ENCODE measurements at regions not wholly inside any gene's neighbourhood (a gene's known extent, or its start where the extent isn't known, plus 50 kb on each side); places are given as distances from the start of the nearest gene placed in this dataset.

- Histone ChIP-seq H3K4me1 (ENCODE audit: control insufficient read depth, insufficient read depth, low read length) (no peaks in the 10 kb centered on the region), H3K9me3 (ENCODE audit: control insufficient read depth, insufficient read depth, low read depth, low read length) (no peaks in the 10 kb centered on the region), H3K9ac (ENCODE audit: low read length) (no peak overlapping the region), H3K36me3 (ENCODE audit: control insufficient read depth, insufficient read depth, low read length) (no peaks in the 10 kb centered on the region), H3K27me3 (ENCODE audit: control insufficient read depth, insufficient read depth, low read length) (no peaks in the 10 kb centered on the region), H3K4me3 (ENCODE audit: low read depth, low read length) (no peak overlapping the region), H3K27ac (ENCODE audit: low read depth, low read length) (no peak overlapping the region)
These were observed 329.1 kb downstream of the SAMD5 start for GRCh38 chr6:147837540-147837939.

DNA sequence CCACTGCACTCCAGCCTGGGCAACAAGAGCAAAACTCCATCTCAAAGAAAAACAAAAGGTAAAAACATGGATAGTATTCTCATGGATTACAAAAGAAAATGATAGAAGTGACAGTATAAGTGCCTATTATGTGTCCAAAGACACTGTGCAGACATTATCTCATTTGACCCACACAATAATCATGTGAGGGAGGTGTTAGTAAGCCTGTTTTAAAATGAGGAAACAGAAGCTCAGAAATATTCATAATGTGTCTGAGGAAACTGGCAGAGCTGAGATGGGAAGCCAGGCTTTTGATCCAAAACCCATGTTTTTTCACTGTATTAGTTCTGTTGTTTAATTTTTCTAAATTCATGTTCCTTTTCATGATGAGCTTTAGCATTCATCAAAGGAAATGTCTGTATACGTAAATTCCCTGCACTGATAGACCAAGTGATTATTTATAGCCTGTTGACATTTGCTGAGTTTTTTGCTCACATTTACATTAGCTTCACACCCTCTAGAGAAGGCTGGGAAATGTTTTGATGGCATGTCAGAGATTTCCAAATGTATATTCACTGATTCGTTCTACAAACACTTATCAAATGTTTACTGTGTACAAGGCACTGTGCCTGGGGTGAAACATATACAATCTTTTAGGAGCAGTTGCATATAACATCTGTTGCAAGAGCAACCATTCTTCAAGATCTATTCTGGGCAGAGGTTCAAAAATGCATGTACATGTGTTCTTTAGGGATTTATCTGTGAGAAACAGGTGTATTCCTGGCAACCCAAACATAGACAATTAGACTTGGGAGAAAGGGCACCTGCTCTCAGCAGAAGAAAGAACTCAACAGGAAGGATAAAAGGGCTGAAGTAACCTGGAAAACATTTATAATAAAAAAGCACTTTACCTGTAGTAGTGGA, 331.5 kb downstream of the SAMD5 start:
- Histone ChIP-seq H3K4me3 (ENCODE audit: low read depth, low read length) (no peak overlapping the region), H3K4me1 (ENCODE audit: control insufficient read depth, insufficient read depth, low read length) (no peaks in the 10 kb centered on the region), H3K9me3 (ENCODE audit: control insufficient read depth, insufficient read depth, low read depth, low read length) (no peaks in the 10 kb centered on the region), H3K36me3 (ENCODE audit: control insufficient read depth, insufficient read depth, low read length) (no peaks in the 10 kb centered on the region), H3K9ac (ENCODE audit: low read length) (no peak overlapping the region), H3K27me3 (ENCODE audit: control insufficient read depth, insufficient read depth, low read length) (no peaks in the 10 kb centered on the region), H3K27ac (ENCODE audit: low read depth, low read length) (no peak overlapping the region)

GRCh38 chr6:147841547-147842148, 333.2 kb downstream of the SAMD5 start:
- H3K4me3 ChIP-seq (ENCODE audit: low read depth, low read length) = no peak overlapping the region
- H3K9me3 ChIP-seq (ENCODE audit: control insufficient read depth, insufficient read depth, low read depth, low read length) = no peaks in the 10 kb centered on the region
- H3K27ac ChIP-seq (ENCODE audit: low read depth, low read length) = no peak overlapping the region
- H3K4me1 ChIP-seq (ENCODE audit: control insufficient read depth, insufficient read depth, low read length) = no peaks in the 10 kb centered on the region
- H3K36me3 ChIP-seq (ENCODE audit: control insufficient read depth, insufficient read depth, low read length) = no peaks in the 10 kb centered on the region
- no peak overlapping the region for H3K9ac ChIP-seq (ENCODE audit: low read length)
- H3K27me3 ChIP-seq (ENCODE audit: control insufficient read depth, insufficient read depth, low read length) = no peaks in the 10 kb centered on the region

GRCh38 chr6:147849401-147850330, 341.2 kb downstream of the SAMD5 start:
- Histone ChIP-seq H3K27me3 (ENCODE audit: control insufficient read depth, insufficient read depth, low read length) (no peaks in the 10 kb centered on the region), H3K4me1 (ENCODE audit: control insufficient read depth, insufficient read depth, low read length) (no peaks in the 10 kb centered on the region), H3K9ac (ENCODE audit: low read length) (no peak overlapping the region), H3K27ac (ENCODE audit: low read depth, low read length) (no peak overlapping the region), H3K9me3 (ENCODE audit: control insufficient read depth, insufficient read depth, low read depth, low read length) (no peaks in the 10 kb centered on the region), H3K4me3 (ENCODE audit: low read depth, low read length) (no peak overlapping the region), H3K36me3 (ENCODE audit: control insufficient read depth, insufficient read depth, low read length) (no peaks in the 10 kb centered on the region)

GRCh38 chr6:147852772-147853171, 344.3 kb downstream of the SAMD5 start:
- H3K9ac ChIP-seq (ENCODE audit: low read length) = no peak overlapping the region
- no peak overlapping the region for H3K4me3 ChIP-seq (ENCODE audit: low read depth, low read length)
- no peaks in the 10 kb centered on the region for H3K36me3 ChIP-seq (ENCODE audit: control insufficient read depth, insufficient read depth, low read length)
- H3K4me1 ChIP-seq (ENCODE audit: control insufficient read depth, insufficient read depth, low read length) = no peaks in the 10 kb centered on the region
- no peak overlapping the region for H3K27ac ChIP-seq (ENCODE audit: low read depth, low read length)
- H3K27me3 ChIP-seq (ENCODE audit: control insufficient read depth, insufficient read depth, low read length) = no peaks in the 10 kb centered on the region
- no peaks in the 10 kb centered on the region for H3K9me3 ChIP-seq (ENCODE audit: control insufficient read depth, insufficient read depth, low read depth, low read length)

DNA sequence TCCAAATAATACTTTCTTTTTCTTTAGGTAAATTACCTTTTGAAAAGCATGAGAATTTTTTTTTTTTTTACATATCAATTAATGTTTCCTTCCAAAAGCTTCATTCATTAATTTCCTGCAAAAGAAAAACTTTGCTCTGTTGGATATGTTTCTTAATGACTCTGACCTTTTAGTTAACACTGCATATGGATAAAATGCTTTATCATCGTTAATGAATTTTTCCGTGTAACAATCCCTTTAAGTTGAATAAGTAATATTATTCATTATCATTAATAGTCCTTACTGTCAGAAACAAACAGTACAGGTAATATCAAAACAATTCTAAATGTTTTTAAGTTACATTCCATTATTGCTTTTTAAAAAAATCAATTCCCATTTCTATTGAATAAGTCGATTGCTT, 345.1 kb downstream of the SAMD5 start:
- H3K27ac ChIP-seq (ENCODE audit: low read depth, low read length) = no peak overlapping the region
- H3K36me3 ChIP-seq (ENCODE audit: control insufficient read depth, insufficient read depth, low read length) = no peaks in the 10 kb centered on the region
- H3K9ac ChIP-seq (ENCODE audit: low read length) = no peak overlapping the region
- H3K27me3 ChIP-seq (ENCODE audit: control insufficient read depth, insufficient read depth, low read length) = no peaks in the 10 kb centered on the region
- no peaks in the 10 kb centered on the region for H3K9me3 ChIP-seq (ENCODE audit: control insufficient read depth, insufficient read depth, low read depth, low read length)
- no peak overlapping the region for H3K4me3 ChIP-seq (ENCODE audit: low read depth, low read length)
- H3K4me1 ChIP-seq (ENCODE audit: control insufficient read depth, insufficient read depth, low read length) = no peaks in the 10 kb centered on the region

DNA sequence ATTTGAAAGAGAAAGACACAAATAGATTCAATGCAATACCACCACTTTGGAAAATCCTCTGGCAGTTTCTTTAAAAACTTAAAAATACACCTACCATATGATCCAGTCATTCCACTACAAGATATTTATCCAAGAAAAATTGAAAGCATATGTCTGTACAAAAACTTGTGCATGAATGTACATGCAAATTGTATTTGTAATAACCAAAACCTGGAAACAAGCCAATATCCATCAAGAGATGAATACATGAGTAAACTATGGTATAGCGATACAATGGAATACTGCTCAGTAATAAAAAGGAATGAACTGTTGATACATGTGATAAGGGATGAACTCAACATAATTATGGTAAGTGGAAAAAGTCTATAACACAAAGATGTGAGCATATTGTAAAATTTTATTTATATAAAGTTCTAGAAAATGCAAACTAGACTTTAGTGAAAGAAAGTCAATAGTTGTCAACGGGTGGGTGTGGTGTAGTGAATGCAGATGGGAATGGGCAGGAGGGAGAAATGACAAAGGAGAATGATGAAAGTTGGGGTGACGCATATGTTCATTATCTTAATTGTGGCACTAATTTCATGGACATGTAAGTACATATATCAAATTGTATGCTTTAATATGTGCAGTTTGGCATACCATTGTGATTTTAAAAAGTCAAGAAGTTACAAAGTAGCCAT, 347.5 kb downstream of the SAMD5 start:
- no peak overlapping the region for H3K27ac ChIP-seq (ENCODE audit: low read depth, low read length)
- no peaks in the 10 kb centered on the region for H3K36me3 ChIP-seq (ENCODE audit: control insufficient read depth, insufficient read depth, low read length)
- H3K4me1 ChIP-seq (ENCODE audit: control insufficient read depth, insufficient read depth, low read length) = peaks cover 4% of the 10 kb centered on the region; the same call in 1 of the 2 replicates
- no peak overlapping the region for H3K9ac ChIP-seq (ENCODE audit: low read length)
- H3K9me3 ChIP-seq (ENCODE audit: control insufficient read depth, insufficient read depth, low read depth, low read length) = no peaks in the 10 kb centered on the region
- no peak overlapping the region for H3K4me3 ChIP-seq (ENCODE audit: low read depth, low read length)
- no peaks in the 10 kb centered on the region for H3K27me3 ChIP-seq (ENCODE audit: control insufficient read depth, insufficient read depth, low read length)

GRCh38 chr6:147856687-147857086, 348.2 kb downstream of the SAMD5 start:
- H3K4me1 ChIP-seq (ENCODE audit: control insufficient read depth, insufficient read depth, low read length) = peaks cover 4% of the 10 kb centered on the region; the same call in 1 of the 2 replicates
- no peak overlapping the region for H3K9ac ChIP-seq (ENCODE audit: low read length)
- no peak overlapping the region for H3K4me3 ChIP-seq (ENCODE audit: low read depth, low read length)
- H3K9me3 ChIP-seq (ENCODE audit: control insufficient read depth, insufficient read depth, low read depth, low read length) = no peaks in the 10 kb centered on the region
- no peaks in the 10 kb centered on the region for H3K36me3 ChIP-seq (ENCODE audit: control insufficient read depth, insufficient read depth, low read length)
- H3K27ac ChIP-seq (ENCODE audit: low read depth, low read length) = no peak overlapping the region
- H3K27me3 ChIP-seq (ENCODE audit: control insufficient read depth, insufficient read depth, low read length) = no peaks in the 10 kb centered on the region

DNA sequence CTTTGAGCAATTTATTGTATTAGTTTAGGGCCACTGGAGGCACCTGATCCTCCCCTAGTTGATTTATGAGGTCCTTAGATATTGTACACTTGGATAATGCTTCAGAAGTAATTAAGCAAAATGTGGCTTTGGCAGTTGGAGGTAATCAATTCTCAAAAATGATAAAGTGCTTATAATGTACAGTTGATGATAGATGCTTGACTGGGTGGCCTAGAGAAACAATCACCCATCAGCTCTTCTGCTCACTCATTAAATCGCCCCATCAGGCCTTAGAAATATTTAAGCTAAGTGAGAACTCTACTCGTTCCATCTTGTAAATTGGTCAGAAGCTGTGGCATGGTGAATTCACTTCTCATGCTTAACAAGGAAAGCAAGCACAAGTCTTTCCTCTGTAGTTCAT, 349.9 kb downstream of the SAMD5 start:
- Histone ChIP-seq H3K27me3 (ENCODE audit: control insufficient read depth, insufficient read depth, low read length) (no peaks in the 10 kb centered on the region), H3K9me3 (ENCODE audit: control insufficient read depth, insufficient read depth, low read depth, low read length) (no peaks in the 10 kb centered on the region), H3K4me1 (ENCODE audit: control insufficient read depth, insufficient read depth, low read length) (peaks cover 4% of the 10 kb centered on the region; the same call in 1 of the 2 replicates), H3K27ac (ENCODE audit: low read depth, low read length) (no peak overlapping the region), H3K4me3 (ENCODE audit: low read depth, low read length) (no peak overlapping the region), H3K9ac (ENCODE audit: low read length) (no peak overlapping the region), H3K36me3 (ENCODE audit: control insufficient read depth, insufficient read depth, low read length) (no peaks in the 10 kb centered on the region)

- H3K27me3 ChIP-seq (ENCODE audit: control insufficient read depth, insufficient read depth, low read length) = no peaks in the 10 kb centered on the region
- H3K4me1 ChIP-seq (ENCODE audit: control insufficient read depth, insufficient read depth, low read length) = peaks cover 4% of the 10 kb centered on the region; the same call in 1 of the 2 replicates
- H3K27ac ChIP-seq (ENCODE audit: low read depth, low read length) = no peak overlapping the region
- H3K9ac ChIP-seq (ENCODE audit: low read length) = no peak overlapping the region
- H3K9me3 ChIP-seq (ENCODE audit: control insufficient read depth, insufficient read depth, low read depth, low read length) = no peaks in the 10 kb centered on the region
- no peak overlapping the region for H3K4me3 ChIP-seq (ENCODE audit: low read depth, low read length)
- no peaks in the 10 kb centered on the region for H3K36me3 ChIP-seq (ENCODE audit: control insufficient read depth, insufficient read depth, low read length)
These were observed 350.6 kb downstream of the SAMD5 start for GRCh38 chr6:147859071-147859470.
